ENCODE measurements at regions not wholly inside any gene's neighbourhood (a gene's known extent, or its start where the extent isn't known, plus 50 kb on each side); places are given as distances from the start of the nearest gene placed in this dataset.

DNA sequence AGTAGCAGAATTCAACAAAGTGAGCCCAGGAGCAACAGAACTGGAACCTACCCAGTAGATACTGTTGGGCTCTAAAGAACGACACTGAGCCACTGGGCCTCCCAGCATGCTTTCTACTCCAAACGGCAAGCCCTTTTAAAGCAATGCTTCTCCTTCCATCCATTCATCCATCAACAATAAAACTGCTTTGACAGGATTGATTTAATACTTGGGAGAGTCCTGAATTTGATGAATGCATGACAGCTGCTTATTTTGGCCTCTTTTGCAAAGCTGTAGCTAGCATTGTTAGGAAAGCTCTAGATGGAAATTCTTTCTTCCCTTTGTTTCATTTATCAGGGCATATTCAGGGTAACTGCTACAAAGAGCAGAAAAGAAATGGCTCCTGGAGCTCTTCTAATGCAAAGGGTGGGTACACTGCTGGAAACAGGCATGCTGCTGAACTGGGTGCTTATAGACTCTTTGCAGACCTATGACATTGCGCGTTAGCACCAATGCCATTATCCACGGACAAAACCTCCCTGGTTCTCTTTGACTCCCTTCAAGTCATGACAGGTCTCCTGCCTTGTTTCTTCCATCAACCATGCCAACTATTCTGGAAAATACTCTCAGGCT lies 138.4 kb upstream of the HNRNPA3 start:
- Mint-ChIP-seq H3K4me3 (ENCODE audit: unreplicated experiment) (no peak overlapping the region), H3K27me3 (ENCODE audit: insufficient read depth, unreplicated experiment) (peaks cover 17% of the 10 kb centered on the region), H3K9me3 (ENCODE audit: unreplicated experiment) (no peaks in the 10 kb centered on the region), H3K36me3 (ENCODE audit: insufficient read depth, unreplicated experiment) (no peaks in the 10 kb centered on the region), H3K4me1 (ENCODE audit: low read depth, unreplicated experiment) (no peaks in the 10 kb centered on the region), H3K27ac (ENCODE audit: unreplicated experiment) (no peak overlapping the region)
- H3K4me3 ChIP-seq (ENCODE audit: low read depth, low read length): no peak overlapping the region
- TF ChIP-seq, protein P1, sequence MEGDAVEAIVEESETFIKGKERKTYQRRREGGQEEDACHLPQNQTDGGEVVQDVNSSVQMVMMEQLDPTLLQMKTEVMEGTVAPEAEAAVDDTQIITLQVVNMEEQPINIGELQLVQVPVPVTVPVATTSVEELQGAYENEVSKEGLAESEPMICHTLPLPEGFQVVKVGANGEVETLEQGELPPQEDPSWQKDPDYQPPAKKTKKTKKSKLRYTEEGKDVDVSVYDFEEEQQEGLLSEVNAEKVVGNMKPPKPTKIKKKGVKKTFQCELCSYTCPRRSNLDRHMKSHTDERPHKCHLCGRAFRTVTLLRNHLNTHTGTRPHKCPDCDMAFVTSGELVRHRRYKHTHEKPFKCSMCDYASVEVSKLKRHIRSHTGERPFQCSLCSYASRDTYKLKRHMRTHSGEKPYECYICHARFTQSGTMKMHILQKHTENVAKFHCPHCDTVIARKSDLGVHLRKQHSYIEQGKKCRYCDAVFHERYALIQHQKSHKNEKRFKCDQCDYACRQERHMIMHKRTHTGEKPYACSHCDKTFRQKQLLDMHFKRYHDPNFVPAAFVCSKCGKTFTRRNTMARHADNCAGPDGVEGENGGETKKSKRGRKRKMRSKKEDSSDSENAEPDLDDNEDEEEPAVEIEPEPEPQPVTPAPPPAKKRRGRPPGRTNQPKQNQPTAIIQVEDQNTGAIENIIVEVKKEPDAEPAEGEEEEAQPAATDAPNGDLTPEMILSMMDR (IDR thresholded peaks at IDR 0.05; ENCODE audit: insufficient read depth in 1 of 2, low read depth in 1 of 2, low read length in 1 of 2, severe bottlenecking in 1 of 2, unreplicated experiment in 1 of 2): no peak
- intact Hi-C loops (cut with micrococcal nuclease; ENCODE audit: unreplicated experiment): no loop called here
- POLR2A ChIA-PET: no interaction called here
- H3K9me3 ChIP-seq: no peaks in the 10 kb centered on the region
- no peaks in the 10 kb centered on the region for H3K4me1 ChIP-seq
- no peaks in the 10 kb centered on the region for H3K36me3 ChIP-seq (ENCODE audit: control insufficient read depth, insufficient read depth, low read length)
- no TSS peak for BruUV-seq (replicated peaks)
- H3K27me3 ChIP-seq (replicated peaks; ENCODE audit: control insufficient read depth, insufficient read depth, low read length): no peaks in the 10 kb centered on the region
- no peak for DNase-seq
- CTCF ChIA-PET: no interaction called here

DNA sequence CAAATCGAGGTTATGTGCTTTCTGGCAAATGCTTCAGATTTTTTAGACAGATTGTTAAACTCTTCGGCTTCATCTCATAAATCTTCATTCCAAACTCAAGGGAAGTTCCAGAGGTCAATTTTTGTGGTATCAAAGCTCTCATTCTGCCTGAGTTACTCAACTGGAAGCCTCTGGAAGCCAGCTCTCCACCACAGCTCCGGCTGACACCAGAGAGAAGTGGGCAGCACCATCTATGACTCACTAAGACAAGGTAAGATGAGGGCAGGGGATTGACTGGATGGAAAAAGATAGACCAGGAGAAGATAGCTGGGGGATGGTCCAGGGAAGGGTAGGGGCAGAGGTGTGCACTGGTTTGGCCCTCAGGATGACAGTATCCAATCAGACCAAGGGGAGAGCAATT lies 137.3 kb upstream of the HNRNPA3 start:
- no peak overlapping the region for H3K4me3 ChIP-seq (ENCODE audit: low read depth, low read length)
- no peaks in the 10 kb centered on the region for H3K4me1 Mint-ChIP-seq (ENCODE audit: low read depth, unreplicated experiment)
- H3K27ac Mint-ChIP-seq (ENCODE audit: unreplicated experiment): no peak overlapping the region
- CTCF ChIA-PET: no interaction called here
- H3K9me3 Mint-ChIP-seq (ENCODE audit: unreplicated experiment): no peaks in the 10 kb centered on the region
- DNase-seq: no peak
- TF ChIP-seq, protein P1 (IDR thresholded peaks at IDR 0.05; ENCODE audit: insufficient read depth in 1 of 2, low read depth in 1 of 2, low read length in 1 of 2, severe bottlenecking in 1 of 2, unreplicated experiment in 1 of 2): no peak
- POLR2A ChIA-PET: no interaction called here
- H3K36me3 ChIP-seq (ENCODE audit: control insufficient read depth, insufficient read depth, low read length): no peaks in the 10 kb centered on the region
- H3K27me3 ChIP-seq (replicated peaks; ENCODE audit: control insufficient read depth, insufficient read depth, low read length): no peaks in the 10 kb centered on the region
- no TSS peak for BruUV-seq (replicated peaks)
- H3K9me3 ChIP-seq: no peaks in the 10 kb centered on the region
- no peaks in the 10 kb centered on the region for H3K4me1 ChIP-seq
- H3K4me3 Mint-ChIP-seq (ENCODE audit: unreplicated experiment): no peak overlapping the region
- intact Hi-C loops (cut with micrococcal nuclease; ENCODE audit: unreplicated experiment): no loop called here
- peaks cover 17% of the 10 kb centered on the region for H3K27me3 Mint-ChIP-seq (ENCODE audit: insufficient read depth, unreplicated experiment)
- H3K36me3 Mint-ChIP-seq (ENCODE audit: insufficient read depth, unreplicated experiment): no peaks in the 10 kb centered on the region

DNA sequence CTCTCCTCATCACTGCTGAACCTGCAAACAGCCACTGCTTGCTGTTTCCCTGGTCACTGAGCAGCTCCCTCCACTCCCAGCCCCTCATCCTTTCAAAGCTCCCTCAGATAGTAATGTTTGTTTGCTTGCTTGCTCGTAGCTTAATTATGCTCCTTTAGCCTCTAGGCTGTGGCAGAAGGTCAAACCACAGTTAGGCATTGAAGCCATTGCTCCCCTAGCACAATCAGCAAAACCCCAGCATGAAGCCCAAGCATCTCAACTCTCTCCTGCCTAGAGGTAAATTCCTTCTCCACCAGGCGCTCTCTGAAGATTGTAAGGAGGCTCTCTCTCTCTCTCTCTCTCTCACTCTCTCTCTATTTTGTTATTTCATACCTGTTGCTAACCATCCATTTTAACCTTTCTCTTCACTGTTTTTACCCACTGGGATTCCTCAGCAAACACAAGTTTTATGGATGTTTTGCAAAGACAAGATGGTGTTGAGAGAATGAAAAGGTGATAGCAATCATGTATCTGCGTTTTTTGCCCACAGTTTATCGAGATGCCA lies 135.9 kb upstream of the HNRNPA3 start:
- no peak overlapping the region for H3K4me3 Mint-ChIP-seq (ENCODE audit: unreplicated experiment)
- no peaks in the 10 kb centered on the region for H3K4me1 ChIP-seq
- no peaks in the 10 kb centered on the region for H3K4me1 Mint-ChIP-seq (ENCODE audit: low read depth, unreplicated experiment)
- intact Hi-C loops (cut with micrococcal nuclease; ENCODE audit: unreplicated experiment): no loop called here
- no peaks in the 10 kb centered on the region for H3K9me3 ChIP-seq
- no peaks in the 10 kb centered on the region for H3K27me3 ChIP-seq (replicated peaks; ENCODE audit: control insufficient read depth, insufficient read depth, low read length)
- H3K36me3 ChIP-seq (ENCODE audit: control insufficient read depth, insufficient read depth, low read length): no peaks in the 10 kb centered on the region
- POLR2A ChIA-PET: no interaction called here
- no peak overlapping the region for H3K4me3 ChIP-seq (ENCODE audit: low read depth, low read length)
- no peaks in the 10 kb centered on the region for H3K36me3 Mint-ChIP-seq (ENCODE audit: insufficient read depth, unreplicated experiment)
- no TSS peak for BruUV-seq (replicated peaks)
- peaks cover 17% of the 10 kb centered on the region for H3K27me3 Mint-ChIP-seq (ENCODE audit: insufficient read depth, unreplicated experiment)
- H3K27ac Mint-ChIP-seq (ENCODE audit: unreplicated experiment): no peak overlapping the region
- no peak for DNase-seq
- CTCF ChIA-PET: no interaction called here
- no peaks in the 10 kb centered on the region for H3K9me3 Mint-ChIP-seq (ENCODE audit: unreplicated experiment)
- TF ChIP-seq, protein P1 (IDR thresholded peaks at IDR 0.05; ENCODE audit: insufficient read depth in 1 of 2, low read depth in 1 of 2, low read length in 1 of 2, severe bottlenecking in 1 of 2, unreplicated experiment in 1 of 2): no peak

Measured in Caco-2 (cell line).